ENCODE measurements at regions not wholly inside any gene's neighbourhood (a gene's known extent, or its start where the extent isn't known, plus 50 kb on each side); places are given as distances from the start of the nearest gene placed in this dataset.
"Not testable (repeated sequence)": the region's sequence is repeated elsewhere in the genome, so short reads cannot be mapped to it uniquely, and the experiment has no call there.

DNA sequence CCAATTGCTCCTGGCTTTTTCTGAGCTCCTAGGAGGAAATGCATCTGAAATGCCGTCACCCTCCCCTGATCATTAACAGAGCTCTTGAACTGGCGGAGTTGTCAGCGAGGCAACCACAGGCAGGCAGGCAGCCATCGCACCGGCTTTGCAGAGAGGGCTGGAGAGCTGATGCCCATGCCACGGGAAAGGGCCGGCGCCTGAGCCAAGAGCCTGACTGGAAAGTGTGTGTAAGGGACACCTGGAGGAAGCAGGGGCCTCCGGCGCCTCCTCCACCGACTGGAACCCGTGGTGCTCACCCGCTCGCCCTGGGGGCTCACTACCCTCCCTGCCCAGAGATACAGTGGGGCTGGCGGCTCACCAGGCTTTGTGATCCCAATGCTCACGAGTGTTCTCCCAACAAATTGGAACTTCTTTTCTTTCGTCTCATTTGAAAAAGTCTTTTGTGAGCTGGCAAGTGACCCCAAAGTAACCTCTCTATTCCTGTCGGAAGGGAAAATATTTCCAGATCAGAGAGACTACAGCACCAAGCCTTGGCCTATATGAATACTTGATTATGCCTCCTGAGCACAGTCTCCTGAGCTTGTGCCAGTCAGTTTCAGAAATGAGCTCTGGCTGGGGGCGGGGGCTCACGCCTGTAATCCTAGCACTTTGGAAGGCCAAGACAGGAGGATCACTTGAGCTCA, 97.7 kb upstream of the SLC25A33 start:
- no peak for DNase-seq (ENCODE audit: low read depth)

DNA sequence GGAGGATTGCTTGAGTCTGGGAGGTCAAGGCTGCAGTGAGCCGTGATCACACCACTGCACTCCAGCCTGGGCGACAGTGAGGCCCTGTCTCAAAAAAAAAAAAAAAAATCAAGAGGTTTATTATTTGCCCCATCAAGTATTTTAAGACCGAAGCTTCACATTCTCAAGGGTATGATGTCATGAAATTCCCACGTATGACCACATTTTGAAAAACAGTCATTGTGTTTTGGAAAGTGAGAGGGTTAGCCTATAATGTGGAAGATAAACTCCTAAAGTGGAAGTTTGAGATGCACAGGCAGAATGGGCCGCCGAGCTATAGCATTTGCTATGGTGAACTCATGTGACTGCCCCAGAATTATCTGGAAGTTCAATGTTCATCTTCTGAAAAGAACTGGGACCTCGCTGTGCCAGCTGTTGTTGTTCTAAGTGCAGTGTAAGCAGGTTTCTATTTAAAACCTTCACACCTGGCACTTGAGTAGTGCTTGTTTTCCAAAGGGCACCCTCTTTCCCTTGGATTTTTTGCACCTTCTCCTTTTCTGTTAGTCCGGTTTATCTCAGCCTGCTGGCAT, 96.9 kb upstream of the SLC25A33 start:
- DNase-seq (ENCODE audit: low read depth) = no peak

DNA sequence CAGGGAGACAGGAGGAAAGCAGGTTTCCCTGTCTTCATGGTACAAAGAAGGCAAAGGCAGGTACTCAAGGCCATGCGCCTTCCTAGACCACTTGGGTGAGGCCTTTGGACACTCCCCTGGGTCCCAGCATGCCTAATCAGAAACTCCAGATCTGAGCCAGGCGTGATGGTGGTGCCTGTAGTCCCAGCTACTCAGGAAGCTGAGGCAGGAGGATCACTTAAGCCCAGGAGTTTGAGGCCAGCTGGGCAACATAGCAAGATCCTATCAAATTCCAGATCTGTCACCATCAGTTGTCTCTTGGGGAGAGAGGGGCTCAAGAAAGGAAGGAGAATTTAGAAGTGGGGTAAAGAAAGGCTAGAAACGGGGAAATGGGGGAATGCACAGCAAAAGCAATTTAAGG, 96.3 kb upstream of the SLC25A33 start:
- DNase-seq (ENCODE audit: low read depth) = no peak

DNA sequence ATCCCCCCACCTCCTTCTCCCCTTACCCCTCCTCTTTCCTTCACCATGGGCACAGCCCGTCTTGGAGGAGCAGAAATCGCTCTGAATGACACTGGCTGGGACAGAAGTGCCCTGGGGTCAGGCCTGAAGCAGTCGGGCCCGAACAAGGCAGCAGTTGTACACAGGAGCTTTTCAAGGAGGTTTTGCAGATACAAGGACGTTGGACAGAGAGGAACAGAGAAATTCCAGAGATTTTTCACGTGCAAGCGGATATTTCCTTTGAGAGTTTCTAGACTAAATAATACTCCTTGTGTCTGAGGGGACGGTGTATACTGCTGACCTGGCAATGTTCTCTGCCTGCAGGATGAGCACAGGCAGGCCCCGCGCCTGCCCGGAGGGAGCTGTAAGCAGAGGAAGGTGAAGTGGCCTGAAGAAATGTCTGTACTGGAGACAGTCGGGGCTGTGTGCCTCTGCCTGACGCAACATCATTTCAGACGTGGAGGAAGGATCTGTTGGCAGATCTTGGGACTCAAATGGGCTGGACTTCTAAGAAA, 95.3 kb upstream of the SLC25A33 start:
- no peak for DNase-seq (ENCODE audit: low read depth)

DNA sequence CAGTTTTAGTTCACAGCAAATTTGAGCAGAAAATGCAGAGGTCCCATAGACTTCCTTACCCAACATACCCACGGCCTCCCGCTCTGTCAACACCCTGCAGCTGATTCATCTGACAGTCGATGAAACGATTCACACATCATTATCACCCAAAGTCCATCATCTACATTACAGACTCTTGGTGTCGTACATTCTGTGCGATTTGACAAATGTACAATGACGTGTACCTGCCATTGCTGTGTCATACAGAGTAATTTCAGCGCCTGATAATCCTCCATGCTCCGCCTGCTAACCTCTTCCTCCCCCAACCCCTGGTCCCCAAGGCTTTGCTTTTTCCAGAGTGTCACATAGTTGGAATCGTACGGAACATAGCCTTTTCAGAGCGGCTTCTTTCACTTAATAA, 94.7 kb upstream of the SLC25A33 start:
- DNase-seq (ENCODE audit: low read depth) = no peak

DNA sequence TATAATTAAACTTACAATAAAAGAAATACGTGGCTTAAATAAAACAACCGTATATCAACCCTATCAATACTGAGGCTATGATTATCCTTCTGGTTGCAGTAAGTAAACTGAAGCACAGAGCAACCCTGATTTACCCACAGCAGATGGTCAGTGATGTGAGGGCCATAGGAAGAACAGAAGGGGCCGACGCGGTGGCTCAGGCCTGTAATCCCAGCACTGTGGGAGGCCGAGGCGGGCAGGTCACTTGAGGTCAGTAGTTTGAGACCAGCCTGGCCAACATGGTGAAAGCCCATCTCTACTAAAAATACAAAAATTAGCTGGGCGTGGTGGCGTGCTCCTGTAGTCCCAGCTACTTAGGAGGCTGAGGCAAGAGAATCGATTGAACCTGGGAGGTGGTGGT, 94.2 kb upstream of the SLC25A33 start:
- not testable (repeated sequence) for DNase-seq (ENCODE audit: low read depth)

DNA sequence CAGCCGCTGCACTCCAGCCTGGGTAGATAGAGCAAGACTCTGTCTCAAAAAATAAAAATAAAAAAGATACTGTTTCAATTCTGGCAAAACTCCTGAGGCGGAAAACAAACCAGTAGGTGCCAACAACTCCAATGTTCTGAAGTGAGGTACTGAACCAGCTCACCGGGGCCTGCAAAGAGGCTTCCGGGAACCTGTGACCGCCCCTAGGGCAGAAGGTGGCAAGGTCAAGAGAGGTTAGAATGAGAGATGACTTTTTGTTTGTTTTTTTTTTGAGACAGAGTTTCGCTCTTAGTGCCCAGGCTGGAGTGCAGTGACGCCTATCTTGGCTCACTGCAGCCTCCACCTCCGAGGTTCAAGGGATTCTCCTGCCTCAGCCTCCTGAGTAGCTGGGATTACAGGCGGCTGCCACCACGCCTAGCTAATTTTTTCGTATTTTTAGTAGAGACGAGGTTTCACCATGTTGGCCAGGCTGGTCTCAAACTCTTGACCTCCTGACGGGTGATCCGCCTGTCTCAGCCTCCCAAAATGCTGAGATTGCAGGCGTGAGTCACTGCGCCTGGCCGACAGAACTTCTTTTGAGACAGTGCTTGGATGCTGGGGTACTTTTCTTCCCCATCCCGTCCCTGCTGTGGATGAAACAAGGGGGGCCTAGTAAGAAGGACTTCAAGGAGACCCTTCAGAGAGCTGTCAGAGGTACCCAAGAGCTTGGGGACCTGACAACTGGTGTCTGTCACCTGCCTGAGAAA, 91.9 kb upstream of the SLC25A33 start:
- no peak for DNase-seq (ENCODE audit: low read depth)

DNA sequence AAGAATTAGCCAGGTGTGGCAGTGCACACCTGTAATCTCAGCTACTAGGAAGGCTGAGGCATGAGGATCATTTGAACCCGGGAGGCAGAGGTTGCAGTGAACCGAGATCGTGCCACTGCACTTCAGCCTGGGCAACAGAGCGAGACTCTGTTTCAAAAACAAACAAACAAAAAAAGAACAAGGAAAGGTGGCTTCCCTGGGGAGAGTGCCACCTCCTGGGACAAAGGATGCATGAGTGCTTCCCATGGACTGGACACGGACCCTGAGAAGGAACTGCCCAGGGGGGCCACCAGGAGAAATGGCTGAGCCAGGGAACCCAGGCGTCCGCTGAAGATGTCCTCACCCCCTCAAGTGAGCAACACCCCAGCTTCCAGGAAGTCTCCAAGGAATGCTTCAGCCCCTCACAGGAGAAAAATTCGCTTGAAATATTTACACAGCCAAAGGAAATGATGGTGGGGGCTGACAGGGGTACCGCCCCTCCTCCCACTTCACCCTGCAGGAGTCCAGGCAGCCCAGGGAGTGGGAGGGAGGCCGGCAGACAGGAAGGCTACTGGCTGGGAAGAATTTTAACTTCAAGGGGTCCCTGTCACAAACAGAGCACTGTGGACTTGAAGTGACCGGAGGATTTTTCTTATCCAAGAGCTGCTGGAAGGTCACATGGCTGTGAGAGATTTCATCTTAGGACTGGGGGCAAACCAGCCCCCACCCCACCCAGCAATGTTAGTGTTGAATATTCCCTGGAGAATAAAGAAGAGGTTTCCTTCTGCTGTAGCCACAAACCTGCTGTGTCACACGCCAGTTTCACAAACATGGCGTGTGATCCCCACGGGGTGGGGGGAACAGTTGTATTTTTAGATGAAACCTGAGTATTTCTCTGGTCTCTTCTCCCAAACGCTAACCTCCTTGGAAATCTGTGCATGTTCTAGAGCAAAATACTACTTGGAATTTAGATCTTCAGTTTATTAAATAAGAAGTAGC, 90.8 kb upstream of the SLC25A33 start:
- no peak for DNase-seq (ENCODE audit: low read depth)

DNA sequence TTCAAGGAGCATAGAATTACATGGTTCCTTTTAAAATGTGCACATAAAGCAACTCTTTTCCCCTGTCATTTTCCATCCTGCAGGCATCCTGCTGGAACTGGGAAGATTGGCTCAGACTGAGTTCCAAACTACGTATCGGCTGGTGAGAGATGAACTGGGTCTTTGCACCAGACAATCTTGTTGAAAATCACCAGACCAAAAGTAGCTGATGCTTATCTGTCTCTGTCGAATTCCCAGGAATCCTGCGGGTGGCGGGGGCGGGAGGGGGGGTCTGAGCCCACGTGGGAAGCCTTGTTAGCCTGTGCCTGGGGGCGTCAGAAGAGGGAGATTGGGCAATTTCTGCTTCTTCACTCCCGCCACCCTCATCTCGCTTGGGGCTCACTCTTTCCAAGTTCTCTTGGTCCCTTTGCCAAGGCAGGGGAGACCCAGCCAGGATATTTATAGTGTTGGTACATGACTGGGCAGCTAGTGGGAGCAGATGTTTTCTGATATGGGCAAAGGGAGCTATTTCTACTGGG, 90.1 kb upstream of the SLC25A33 start:
- DNase-seq (ENCODE audit: low read depth) = no peak

DNA sequence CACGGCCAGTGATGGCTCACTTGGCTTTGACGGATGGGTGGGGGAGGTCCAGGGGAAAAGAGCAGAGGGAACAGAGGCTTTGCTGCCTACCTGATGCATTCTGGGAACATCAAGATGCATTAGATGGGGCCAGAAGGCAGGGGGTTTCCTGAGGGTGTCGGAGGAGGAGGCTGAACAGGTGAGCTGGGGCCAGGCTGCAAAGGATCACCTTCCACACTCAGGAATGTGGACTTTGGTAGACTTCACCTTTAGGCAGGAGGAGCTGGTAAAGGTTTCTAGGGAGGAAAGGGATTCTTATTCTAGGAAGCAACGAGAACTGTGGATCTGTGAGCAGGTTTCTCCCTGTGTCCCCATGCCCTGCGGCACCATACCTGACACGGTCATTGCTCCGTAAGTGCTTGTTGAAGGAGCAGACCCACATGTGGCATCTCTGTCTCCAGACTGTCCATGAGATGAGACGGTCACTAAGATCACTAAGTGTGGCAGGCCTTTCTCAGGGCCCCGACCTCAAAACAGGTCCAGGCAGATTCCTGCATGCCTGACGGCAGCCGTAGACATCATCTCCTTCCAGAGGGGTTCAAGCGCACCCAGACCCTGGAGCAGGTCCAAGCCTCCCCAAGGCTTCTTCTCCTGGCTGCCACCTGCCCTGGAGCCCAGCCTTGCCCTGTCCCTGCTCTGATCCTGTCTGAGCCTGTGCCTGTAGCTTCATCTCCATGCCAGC, 89.1 kb upstream of the SLC25A33 start:
- no peak for DNase-seq (ENCODE audit: low read depth)

DNA sequence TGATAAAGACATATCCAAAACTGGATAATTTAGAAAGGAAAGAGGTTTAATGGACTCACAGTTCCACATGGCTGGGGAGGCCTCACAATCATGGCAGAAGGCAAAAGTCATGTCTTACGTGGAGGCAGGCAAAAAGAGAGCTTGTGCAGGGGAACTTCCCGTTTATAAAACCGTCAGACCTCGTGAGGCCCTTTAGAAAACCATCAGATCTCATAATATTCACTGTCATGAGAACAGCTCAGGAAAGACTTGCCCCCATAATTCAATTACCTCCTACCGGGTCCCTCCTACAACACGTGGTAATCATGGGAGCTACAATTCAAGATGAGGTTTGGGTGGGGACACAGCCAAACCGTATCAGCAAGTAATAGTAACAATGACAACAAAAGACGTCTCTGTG, 88.2 kb upstream of the SLC25A33 start:
- DNase-seq (ENCODE audit: low read depth) = no peak

DNA sequence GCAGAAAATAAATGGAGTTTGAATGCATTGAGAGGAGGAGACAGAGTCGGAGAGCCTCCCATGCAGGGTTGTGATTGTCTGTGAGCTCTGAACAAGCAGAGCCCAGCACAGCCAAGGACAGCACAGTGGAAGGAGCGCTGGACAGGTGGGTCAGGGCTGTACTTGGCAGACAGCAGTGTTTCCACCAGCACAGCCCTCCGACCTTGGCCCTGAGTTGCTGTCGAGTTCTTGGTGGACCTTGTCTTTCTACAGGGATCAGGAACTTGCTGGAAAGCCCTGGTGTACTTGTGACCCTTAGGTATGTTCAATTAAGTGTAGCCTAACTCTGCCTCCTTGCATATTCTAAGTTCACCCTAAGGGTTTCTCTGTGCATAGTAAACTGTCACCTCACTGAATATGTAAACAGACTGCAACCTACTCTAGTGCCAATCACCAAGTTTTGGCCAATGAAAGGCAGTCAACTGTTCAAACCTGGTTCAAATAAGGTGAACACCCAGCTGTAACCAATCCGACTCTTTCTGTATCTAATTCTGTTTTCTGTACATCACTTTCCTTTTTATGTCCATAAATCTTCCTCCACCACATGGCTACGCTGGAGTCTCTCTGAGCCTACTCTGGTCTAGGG, 86.6 kb upstream of the SLC25A33 start:
- DNase-seq (ENCODE audit: low read depth) = no peak

DNA sequence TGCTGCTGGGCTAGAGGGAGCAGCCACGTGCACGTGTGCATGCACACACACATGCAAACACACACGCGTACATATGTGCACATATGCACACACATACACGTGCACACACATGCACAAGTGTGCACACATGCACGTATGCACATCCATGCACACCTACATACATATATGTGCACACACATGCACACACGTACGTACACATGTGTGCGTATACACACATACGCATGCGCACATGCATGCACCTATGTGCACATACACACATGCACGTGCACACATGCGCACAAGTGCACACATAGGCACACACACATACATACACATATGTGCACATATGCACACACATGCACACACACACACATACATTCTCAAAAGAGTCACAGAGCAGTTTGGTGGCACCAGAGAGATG, 85.9 kb upstream of the SLC25A33 start:
- DNase-seq (ENCODE audit: low read depth) = no peak

DNA sequence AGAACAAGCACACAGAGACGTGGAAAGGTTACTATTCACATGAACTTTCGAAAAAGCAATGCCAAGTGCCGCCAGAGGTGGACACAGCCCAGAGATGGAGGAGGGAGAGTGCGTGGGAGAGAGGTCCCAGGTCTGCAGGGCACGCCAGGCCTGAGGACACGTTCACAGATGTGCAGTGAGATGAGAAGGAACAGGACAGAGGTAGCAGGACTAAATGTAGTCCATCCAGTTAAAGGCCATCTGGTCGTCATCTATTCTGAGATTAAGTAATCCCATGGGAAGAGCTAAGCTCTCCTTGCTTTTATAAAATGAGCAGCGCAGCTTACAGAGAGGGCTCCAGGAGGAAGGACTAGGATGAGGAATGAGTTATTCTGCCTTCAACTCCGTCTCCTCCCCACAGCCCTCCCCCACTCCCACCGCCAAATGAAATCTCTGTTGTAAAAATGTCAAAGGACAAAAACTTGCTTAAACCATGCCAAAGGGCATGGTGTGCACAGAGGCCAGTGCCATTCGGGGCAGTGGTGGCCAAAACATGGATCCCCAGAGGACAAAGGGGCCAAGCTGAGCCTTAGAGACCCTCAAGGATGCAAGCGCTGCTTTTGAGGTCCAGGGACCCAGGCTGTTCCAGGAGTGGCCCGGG, 85.4 kb upstream of the SLC25A33 start:
- DNase-seq (ENCODE audit: low read depth) = no peak

DNA sequence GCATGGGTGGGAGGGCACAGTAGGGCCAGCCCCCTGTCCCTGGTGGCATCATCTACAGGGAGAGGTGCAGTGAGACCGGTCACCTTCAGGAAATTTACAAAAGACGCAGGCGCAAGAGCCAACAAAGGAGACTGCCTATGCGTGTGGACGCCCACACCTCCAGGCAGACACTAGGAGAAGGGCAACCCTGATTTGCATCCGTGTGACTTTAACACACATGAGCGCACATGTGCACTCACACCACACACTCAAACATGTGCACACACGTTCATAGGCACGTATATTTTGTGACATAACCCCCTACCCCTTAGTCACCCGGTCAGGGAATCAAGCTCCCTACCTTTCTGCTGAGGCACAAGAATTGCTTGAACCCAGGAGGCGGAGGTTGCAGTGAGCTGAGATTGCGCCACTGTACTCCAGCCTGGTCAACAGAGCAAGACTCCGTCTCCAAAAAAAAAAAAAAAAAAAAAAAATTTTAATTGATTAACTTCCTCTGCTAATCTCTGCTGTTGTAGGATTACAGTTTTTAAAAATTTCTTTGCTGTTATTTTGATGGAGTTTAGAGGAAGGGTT, 84.7 kb upstream of the SLC25A33 start:
- DNase-seq (ENCODE audit: low read depth) = no peak

DNA sequence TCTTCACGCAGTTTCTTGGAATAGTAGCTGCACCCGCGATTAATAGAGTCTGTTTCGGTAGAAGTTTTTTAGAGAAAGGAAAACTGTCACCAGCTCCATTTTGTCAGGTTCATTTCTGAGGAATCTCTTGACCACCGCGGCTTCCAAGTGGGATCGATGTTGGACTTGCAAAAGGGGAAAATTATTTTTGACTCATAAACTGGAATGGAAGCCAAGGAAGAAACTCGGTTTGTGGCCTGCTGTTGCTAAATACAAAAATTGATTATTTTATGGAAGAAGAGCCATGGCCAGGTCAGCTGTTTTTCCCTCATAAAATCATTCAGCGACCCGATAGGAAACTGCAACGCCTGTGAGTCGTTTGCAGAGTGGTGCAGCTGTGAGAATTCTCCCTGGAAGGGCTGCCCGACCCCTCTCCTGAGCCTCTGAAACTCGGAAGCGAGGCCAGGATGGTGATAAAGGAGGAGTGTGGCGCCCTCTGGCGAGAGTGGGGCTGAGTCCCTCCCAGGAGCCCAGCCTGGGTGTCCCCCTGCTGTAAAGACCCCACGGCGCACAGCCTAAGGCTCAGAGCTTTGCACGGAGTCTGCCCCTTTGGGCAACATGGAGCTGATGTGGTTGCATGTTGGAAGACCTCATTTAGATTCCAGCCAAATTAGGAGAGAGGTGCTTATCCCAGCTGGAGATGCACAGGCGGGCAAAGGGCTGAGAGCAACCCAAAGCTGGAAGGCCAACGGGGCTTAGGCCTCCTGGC, 83.6 kb upstream of the SLC25A33 start:
- DNase-seq (ENCODE audit: low read depth) = peak; percentile 50

DNA sequence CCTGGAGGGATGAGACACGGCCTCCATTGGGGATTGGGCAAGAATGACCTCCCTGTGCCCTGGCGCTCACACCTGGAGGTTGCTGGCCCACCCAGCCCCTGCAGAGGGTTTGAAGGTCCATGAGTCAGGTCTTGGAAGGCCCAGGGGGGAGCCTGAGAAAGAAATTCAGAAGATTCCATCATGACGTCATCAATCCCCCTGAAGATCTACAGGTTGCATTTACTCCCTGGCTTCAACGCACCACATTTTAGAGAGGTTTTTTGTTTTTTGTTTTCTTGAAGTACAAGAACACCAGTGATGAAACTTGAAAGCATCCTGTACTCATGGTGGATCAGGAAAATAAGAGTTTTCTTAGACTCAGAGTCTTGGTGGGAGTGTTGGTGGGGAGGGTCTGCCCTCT, 82.4 kb upstream of the SLC25A33 start:
- no peak for DNase-seq (ENCODE audit: low read depth)

DNA sequence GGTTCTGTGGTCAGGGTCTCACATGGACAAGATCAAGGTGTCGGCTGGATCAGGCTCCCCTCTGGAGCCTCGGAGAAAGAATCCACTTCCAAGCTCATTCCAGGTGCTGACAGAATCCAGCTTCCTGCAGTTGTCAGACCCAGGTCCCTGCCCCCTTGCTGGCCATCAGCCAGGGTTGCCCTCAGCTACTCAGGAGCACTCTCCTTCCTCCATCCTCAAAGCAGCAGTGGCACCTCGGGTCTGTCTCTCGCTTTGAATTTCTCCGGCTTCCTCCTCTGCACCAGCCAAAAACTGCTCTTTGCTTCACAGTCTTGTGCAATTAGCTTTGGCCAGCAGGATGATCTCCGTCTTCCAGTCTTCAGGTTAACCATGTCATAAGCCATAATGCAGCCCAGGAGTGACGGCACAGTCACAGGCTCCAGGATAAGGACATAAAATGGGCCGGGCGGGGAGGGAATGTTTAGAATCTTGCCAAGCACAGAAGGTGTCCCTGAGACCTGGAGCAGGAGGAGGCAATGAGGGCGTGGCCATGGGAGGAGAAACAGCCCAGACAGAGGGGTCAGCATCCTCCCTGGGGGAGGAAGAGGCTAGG, 79.4 kb upstream of the SLC25A33 start:
- no peak for DNase-seq (ENCODE audit: low read depth)

DNA sequence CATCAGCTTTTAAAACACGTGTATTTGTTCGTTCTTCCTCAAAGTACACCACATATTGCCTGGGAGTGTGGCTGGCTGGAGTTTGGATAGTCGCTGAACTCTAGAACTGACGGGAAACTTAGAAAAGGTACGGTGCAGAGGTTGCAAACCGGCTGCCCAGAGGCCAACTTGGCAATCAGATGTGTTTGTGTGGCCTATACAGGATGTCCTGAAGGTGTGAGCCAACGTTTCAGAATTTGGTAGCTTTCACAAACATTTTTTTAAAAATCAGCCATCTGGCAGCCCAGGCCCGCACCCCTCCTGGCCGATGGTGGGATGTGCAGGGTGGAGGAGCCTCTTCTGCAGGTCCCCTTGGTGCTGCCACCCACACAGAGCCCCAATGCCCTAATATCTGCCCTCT, 73.6 kb upstream of the SLC25A33 start:
- DNase-seq (ENCODE audit: low read depth) = no peak
